PC-3 (cell line): ENCODE measurements at regions not wholly inside any gene's neighbourhood (a gene's known extent, or its start where the extent isn't known, plus 50 kb on each side); places are given as distances from the start of the nearest gene placed in this dataset.

Experiments
- ATAC-seq: fragments of 200-7000 bp; cut with Tn5 transposase; 2 replicates; pipeline ENCODE4 v1.9.1; 2020; ENCODE audit warnings: mild to moderate bottlenecking, moderate library complexity
- BruUV-seq: library from RNA; stranded (reverse); fragments of 400-500 nt; replicated peaks from 2 replicates; lab custom pipeline; 2021; lab: Mats Ljungman, UMichigan
- CTCF ChIA-PET: fragments of 300-600 bp; sonication (Branson Sonifier 250); formaldehyde crosslinking; loops from one replicate; lab custom pipeline; 2022; ENCODE audit warnings: antibody characterized with exemption; lab: Charles Lee
- POLR2A ChIA-PET: fragments of 300-600 bp; sonication (Branson Sonifier 250); formaldehyde crosslinking; loops from one replicate; lab custom pipeline; 2022; ENCODE audit warnings: antibody characterized with exemption; ENCODE audit not compliant: unreplicated experiment; lab: Charles Lee
- DNase-seq: peaks from one replicate; pipeline ENCODE4 v3.0.0-alpha.2; 2015
- H2AFZ ChIP-seq: fragments of 300-600 bp; sonication (generic); 2 replicates; pipeline ENCODE4 v1.6.0; 2016; ENCODE audit warnings: antibody characterized with exemption, low read length
- H3F3A ChIP-seq: fragments of 300-600 bp; sonication (generic); one replicate; pipeline ENCODE4 v1.6.0; 2017; ENCODE audit warnings: antibody characterized with exemption, low read length, control low read depth, mild to moderate bottlenecking; ENCODE audit not compliant: unreplicated experiment
- H3K27ac ChIP-seq: fragments of 300-600 bp; sonication (generic); 2 replicates; pipeline ENCODE4 v1.5.1; 2016; ENCODE audit warnings: mild to moderate bottlenecking, low read length
- H3K27me3 ChIP-seq: fragments of 300-600 bp; sonication (generic); 2 replicates; pipeline ENCODE4 v1.6.1; 2016; ENCODE audit warnings: low read length, mixed read lengths
- H3K36me3 ChIP-seq: fragments of 300-600 bp; sonication (generic); 2 replicates; pipeline ENCODE4 v1.6.1; 2016; ENCODE audit warnings: low read depth, mixed run types, low read length, mixed read lengths
- H3K4me1 ChIP-seq: fragments of 300-600 bp; sonication (generic); 2 replicates; pipeline ENCODE4 v1.5.1; 2016; ENCODE audit warnings: low read length; ENCODE audit not compliant: insufficient read depth
- H3K4me2 ChIP-seq: fragments of 300-600 bp; sonication (generic); 2 replicates; pipeline ENCODE4 v1.6.0; 2016; ENCODE audit warnings: low read length
- H3K4me3 ChIP-seq: fragments of 300-600 bp; sonication (generic); 2 replicates; pipeline ENCODE4 v1.5.1; 2016; ENCODE audit warnings: mild to moderate bottlenecking, low read length, mixed read lengths
- H3K79me2 ChIP-seq: fragments of 300-600 bp; sonication (generic); 2 replicates; pipeline ENCODE4 v1.6.1; 2017; ENCODE audit warnings: low read length, mixed read lengths
- H3K9ac ChIP-seq: fragments of 300-600 bp; sonication (generic); 2 replicates; pipeline ENCODE4 v1.6.0; 2016; ENCODE audit warnings: mild to moderate bottlenecking, low read length
- H3K9me2 ChIP-seq: fragments of 300-600 bp; sonication (generic); replicated peaks from 2 replicates; pipeline ENCODE4 v1.6.1; 2016; ENCODE audit warnings: mixed run types, low read length, mixed read lengths
- H3K9me3 ChIP-seq: fragments of 300-600 bp; sonication (generic); 2 replicates; pipeline ENCODE4 v1.6.1; 2016; ENCODE audit warnings: low read length, mixed read lengths
- H4K20me1 ChIP-seq: fragments of 300-600 bp; sonication (generic); 2 replicates; pipeline ENCODE4 v1.6.1; 2016; ENCODE audit warnings: low read length, mixed read lengths
- EZH2 ChIP-seq: fragments of 300-600 bp; sonication (generic); IDR thresholded peaks from one replicate; pipeline ENCODE4 v1.6.1; 2017; ENCODE audit warnings: antibody characterized with exemption, mild to moderate bottlenecking, low read length; ENCODE audit not compliant: unreplicated experiment
- EZH2phosphoT487 ChIP-seq: fragments of 300-600 bp; sonication (generic); IDR thresholded peaks from 2 replicates; pipeline ENCODE4 v1.6.1; 2018; ENCODE audit warnings: mild to moderate bottlenecking, antibody characterized with exemption, low read length, borderline replicate concordance
- intact Hi-C: fragments of 100-400 bp; cut with micrococcal nuclease; formaldehyde crosslinking; loops from 2 replicates; pipeline ENCODE4 v1.9.0; 2023
- TF ChIP-seq, protein P1 (sequence below): fragments of 300-600 bp; sonication (generic); conservative IDR thresholded peaks from 2 replicates; pipeline ENCODE4 v1.5.1; 2017; ENCODE audit warnings: antibody characterized with exemption, low read depth, mild to moderate bottlenecking, low read length

GRCh38 chr13:50634339-50634738, 209.2 kb downstream of the DLEU7 start:
- Histone ChIP-seq H3K9ac (no peak overlapping the region), H3K9me2 (no peaks in the 10 kb centered on the region), H3K27me3 (no peaks in the 10 kb centered on the region), H3K4me3 (no peak overlapping the region), H3K36me3 (no peaks in the 10 kb centered on the region), H3F3A (no peaks in the 10 kb centered on the region), H3K9me3 (no peaks in the 10 kb centered on the region), H3K4me1 (no peaks in the 10 kb centered on the region), H2AFZ (no peak overlapping the region), H4K20me1 (no peaks in the 10 kb centered on the region), H3K27ac (no peak overlapping the region), H3K4me2 (no peak overlapping the region), H3K79me2 (no peaks in the 10 kb centered on the region)
- ATAC-seq (no peak), DNase-seq (no peak)
- ChIA-PET POLR2A (no interaction called here), CTCF (no interaction called here)
- TF ChIP-seq, protein P1, sequence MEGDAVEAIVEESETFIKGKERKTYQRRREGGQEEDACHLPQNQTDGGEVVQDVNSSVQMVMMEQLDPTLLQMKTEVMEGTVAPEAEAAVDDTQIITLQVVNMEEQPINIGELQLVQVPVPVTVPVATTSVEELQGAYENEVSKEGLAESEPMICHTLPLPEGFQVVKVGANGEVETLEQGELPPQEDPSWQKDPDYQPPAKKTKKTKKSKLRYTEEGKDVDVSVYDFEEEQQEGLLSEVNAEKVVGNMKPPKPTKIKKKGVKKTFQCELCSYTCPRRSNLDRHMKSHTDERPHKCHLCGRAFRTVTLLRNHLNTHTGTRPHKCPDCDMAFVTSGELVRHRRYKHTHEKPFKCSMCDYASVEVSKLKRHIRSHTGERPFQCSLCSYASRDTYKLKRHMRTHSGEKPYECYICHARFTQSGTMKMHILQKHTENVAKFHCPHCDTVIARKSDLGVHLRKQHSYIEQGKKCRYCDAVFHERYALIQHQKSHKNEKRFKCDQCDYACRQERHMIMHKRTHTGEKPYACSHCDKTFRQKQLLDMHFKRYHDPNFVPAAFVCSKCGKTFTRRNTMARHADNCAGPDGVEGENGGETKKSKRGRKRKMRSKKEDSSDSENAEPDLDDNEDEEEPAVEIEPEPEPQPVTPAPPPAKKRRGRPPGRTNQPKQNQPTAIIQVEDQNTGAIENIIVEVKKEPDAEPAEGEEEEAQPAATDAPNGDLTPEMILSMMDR = no peak
- no peak for TF ChIP-seq EZH2phosphoT487
- no peak for TF ChIP-seq EZH2
- no TSS peak for BruUV-seq
- intact Hi-C loops = no loop called here

DNA sequence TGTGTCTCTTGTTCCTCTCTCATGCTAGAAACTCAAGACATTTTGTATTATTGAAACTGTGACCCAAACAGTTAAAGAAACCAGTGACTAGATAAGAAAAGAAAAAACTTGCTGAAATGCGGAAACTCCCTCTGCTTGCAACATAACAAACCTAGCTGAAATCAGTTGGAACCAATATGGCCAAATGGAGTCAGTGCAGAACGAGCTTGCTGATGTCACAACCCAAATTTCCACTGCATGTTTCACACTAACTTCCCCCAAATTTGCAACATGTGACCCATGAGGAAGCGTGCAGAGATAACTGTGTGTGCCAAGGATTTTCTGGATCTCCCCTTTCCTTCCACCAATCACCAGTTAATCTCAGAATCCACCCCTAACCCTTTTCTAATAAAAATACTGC, 208.0 kb downstream of the DLEU7 start:
- POLR2A ChIA-PET = no interaction called here
- no peak for ATAC-seq

GRCh38 chr13:50636007-50636704, 207.3 kb downstream of the DLEU7 start:
- Histone ChIP-seq H3K27me3 (no peaks in the 10 kb centered on the region), H3K9me3 (no peaks in the 10 kb centered on the region), H3F3A (no peaks in the 10 kb centered on the region), H4K20me1 (no peaks in the 10 kb centered on the region), H3K4me1 (no peaks in the 10 kb centered on the region), H3K36me3 (no peaks in the 10 kb centered on the region), H3K9ac (no peak overlapping the region), H3K4me3 (no peak overlapping the region), H3K9me2 (no peaks in the 10 kb centered on the region), H3K79me2 (no peaks in the 10 kb centered on the region), H3K4me2 (no peak overlapping the region), H2AFZ (no peak overlapping the region), H3K27ac (no peak overlapping the region)
- CTCF ChIA-PET = no interaction called here
- POLR2A ChIA-PET = no interaction called here
- intact Hi-C loops = no loop called here
- BruUV-seq = no TSS peak
- no peak for ATAC-seq
- DNase-seq = no peak
- TF ChIP-seq EZH2 = no peak
- TF ChIP-seq EZH2phosphoT487 = no peak
- TF ChIP-seq, protein P1 = no peak

More for the DNA sequence above, 208.0 kb downstream of the DLEU7 start:
- H4K20me1 ChIP-seq = no peaks in the 10 kb centered on the region
- H3K27me3 ChIP-seq = no peaks in the 10 kb centered on the region
- intact Hi-C loops = no loop called here
- TF ChIP-seq, protein P1 = no peak
- TF ChIP-seq EZH2phosphoT487 (no peak), EZH2 (no peak)
- H3K79me2 ChIP-seq = no peaks in the 10 kb centered on the region
- no peaks in the 10 kb centered on the region for H3K4me1 ChIP-seq
- no peaks in the 10 kb centered on the region for H3K9me2 ChIP-seq
- H3K4me2 ChIP-seq = no peak overlapping the region
- CTCF ChIA-PET = no interaction called here
- no peaks in the 10 kb centered on the region for H3F3A ChIP-seq
- no peak overlapping the region for H3K27ac ChIP-seq
- no peaks in the 10 kb centered on the region for H3K9me3 ChIP-seq
- H3K9ac ChIP-seq = no peak overlapping the region
- BruUV-seq = no TSS peak
- no peak overlapping the region for H3K4me3 ChIP-seq
- no peaks in the 10 kb centered on the region for H3K36me3 ChIP-seq
- no peak for DNase-seq
- no peak overlapping the region for H2AFZ ChIP-seq
